ENCODE measurements at regions not wholly inside any gene's neighbourhood (a gene's known extent, or its start where the extent isn't known, plus 50 kb on each side); places are given as distances from the start of the nearest gene placed in this dataset.

DNA sequence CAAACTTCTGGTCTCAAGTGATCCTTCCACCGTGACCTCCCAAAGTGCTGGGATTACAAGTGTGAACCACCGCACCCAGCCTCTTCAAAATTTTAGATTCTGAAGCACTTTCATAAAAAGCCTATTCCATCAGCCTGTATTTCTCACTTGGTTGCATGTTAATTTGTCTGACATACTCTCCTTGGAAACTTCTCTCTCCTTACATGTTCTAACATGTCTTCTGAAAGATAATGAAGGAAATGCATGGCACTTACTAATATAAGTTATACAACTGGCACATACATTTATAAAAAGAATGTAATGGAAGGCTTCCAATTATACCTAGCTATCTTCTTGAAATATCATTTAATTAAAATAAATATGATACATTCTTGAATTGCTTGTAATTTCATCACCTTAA, 597.5 kb downstream of the TBC1D32 start:
- Histone ChIP-seq H2BK120ac (replicated peaks; ENCODE audit: low read depth, low read length) (no peak overlapping the region), H3K9me3 (ENCODE audit: insufficient read depth in 2 of 2, low read depth in 1 of 2, low read length in 1 of 2) (peaks cover 0 to 5% of the 10 kb centered on the region in 2 experiments; a peak in 1 of 4 replicates), H3K56ac (replicated peaks; ENCODE audit: insufficient read length, low read depth, low read length) (no peak overlapping the region), H3K18ac (ENCODE audit: extremely low read depth, low read length) (no peak overlapping the region), H3K4me1 (replicated peaks in 1 of 4; ENCODE audit: control insufficient read depth in 3 of 4, insufficient read depth in 4 of 4, low read length in 3 of 4) (no peaks in the 10 kb centered on the region), H4K8ac (ENCODE audit: extremely low read depth, insufficient read depth, low read length) (no peak overlapping the region), H4K20me1 (replicated peaks in 1 of 2; ENCODE audit: control insufficient read depth in 1 of 2, insufficient read depth in 2 of 2, low read length in 2 of 2) (no peaks in the 10 kb centered on the region), H4K5ac (ENCODE audit: insufficient read length, low read depth, low read length) (no peak overlapping the region), H2BK12ac (ENCODE audit: low read depth, low read length) (no peak overlapping the region), H3K79me1 (ENCODE audit: low read depth, low read length) (no peaks in the 10 kb centered on the region), H3K4me2 (ENCODE audit: insufficient read depth in 1 of 2, low read depth in 2 of 2, low read length in 2 of 2) (no peak overlapping the region), H3K23ac (ENCODE audit: insufficient read length) (no peak overlapping the region), H3K14ac (ENCODE audit: insufficient read length) (no peak overlapping the region), H3K27ac (ENCODE audit: low read depth, low read length) (no peak overlapping the region), H3K4ac (replicated peaks; ENCODE audit: insufficient read length, low read depth, low read length) (no peak overlapping the region), H2BK15ac (ENCODE audit: low read length) (no peak overlapping the region), H3K4me3 (ENCODE audit: extremely low read depth in 1 of 4, insufficient read depth in 2 of 4, low read depth in 3 of 4, low read length in 4 of 4) (no peak overlapping the region), H4K91ac (replicated peaks; ENCODE audit: insufficient read length, low read length) (no peak overlapping the region), H3K23me2 (ENCODE audit: low read depth, low read length) (no peaks in the 10 kb centered on the region), H2AK5ac (ENCODE audit: low read depth, low read length) (no peak overlapping the region), H2BK5ac (ENCODE audit: low read depth, low read length) (no peak overlapping the region), H3K36me3 (ENCODE audit: control insufficient read depth in 2 of 4, insufficient read depth in 4 of 4, low read length in 3 of 4) (no peaks in the 10 kb centered on the region), H3K79me2 (ENCODE audit: control insufficient read depth in 1 of 2, insufficient read depth in 2 of 2, low read length in 2 of 2) (no peaks in the 10 kb centered on the region), H2AFZ (ENCODE audit: low read length) (no peak overlapping the region), H3K27me3 (replicated peaks in 1 of 4; ENCODE audit: control insufficient read depth in 3 of 4, extremely low read depth in 1 of 4, insufficient read depth in 3 of 4, low read length in 3 of 4) (no peaks in the 10 kb centered on the region), H3K9ac (replicated peaks in 1 of 4; ENCODE audit: extremely low read depth in 1 of 4, low read depth in 3 of 4, low read length in 3 of 4) (no peak overlapping the region), H2BK20ac (ENCODE audit: low read length) (no peak overlapping the region)
- FAIRE-seq (no peak), DNase-seq (ENCODE audit: low read depth in 1 of 2, low spot score in 2 of 2) (no peak)
- ChIA-PET POLR2A (ENCODE audit: partially characterized antibody) (no interaction called here), CTCF (ENCODE audit: partially characterized antibody) (interaction anchor here (0.7 kb wide), 1 partner anchor 100 kb away, joined by 3 read pairs; no protein-coding TSS in a partner anchor)
- WGBS, 2 experiments (ENCODE audit: extremely low coverage in 1 of 2, insufficient coverage in 1 of 2, insufficient read length in 1 of 2, insufficient replicate concordance in 2 of 2, low coverage in 1 of 2, low lambda C conversion rate in 2 of 2, missing lambda C conversion rate in 1 of 2): 94% methylated on average over 2 of the region's 2 CpGs; no CpG with 5 or more reads in 1 of the 2 experiments
- no peak for TF ChIP-seq SP1 (IDR thresholded peaks at IDR 0.05; ENCODE audit: low read depth, low read length)
- no peak for TF ChIP-seq BRCA1 (IDR thresholded peaks at IDR 0.05; ENCODE audit: low read depth, low read length)
- no peak for TF ChIP-seq TAF7 (optimal IDR thresholded peaks at IDR 0.05; ENCODE audit: borderline replicate concordance, low read depth, low read length)
- TF ChIP-seq JUND (IDR thresholded peaks at IDR 0.05; ENCODE audit: low read length): no peak
- no peak for TF ChIP-seq SIX5 (IDR thresholded peaks at IDR 0.05; ENCODE audit: low read depth, low read length)
- TF ChIP-seq CHD1 (IDR thresholded peaks at IDR 0.05; ENCODE audit: low read depth, low read length): no peak
- TF ChIP-seq RXRA (IDR thresholded peaks at IDR 0.05; ENCODE audit: insufficient read depth, low read depth, low read length): no peak
- no peak for TF ChIP-seq MAFK (IDR thresholded peaks at IDR 0.05; ENCODE audit: low read depth, low read length)
- TF ChIP-seq TBP (IDR thresholded peaks at IDR 0.05; ENCODE audit: low read depth, low read length): no peak
- TF ChIP-seq POU5F1 (IDR thresholded peaks at IDR 0.05; ENCODE audit: low read depth, low read length): no peak
- no peak for TF ChIP-seq FOSL1 (IDR thresholded peaks at IDR 0.05; ENCODE audit: insufficient read depth, low read depth, low read length)
- TF ChIP-seq EGR1 (IDR thresholded peaks at IDR 0.05; ENCODE audit: borderline replicate concordance, low read depth, low read length): no peak
- TF ChIP-seq TCF12 (IDR thresholded peaks at IDR 0.05; ENCODE audit: low read depth, low read length): no peak
- no peak for TF ChIP-seq ASH2L (IDR thresholded peaks at IDR 0.05; ENCODE audit: low read length)
- no peak for TF ChIP-seq TEAD4 (IDR thresholded peaks at IDR 0.05; ENCODE audit: low read depth, low read length)
- no peak for TF ChIP-seq GABPA (IDR thresholded peaks at IDR 0.05; ENCODE audit: borderline replicate concordance, insufficient read depth, low read length)
- no peak for TF ChIP-seq POLR2A (IDR thresholded peaks at IDR 0.05; ENCODE audit: control extremely low read depth in 1 of 2, low read depth in 2 of 2, low read length in 2 of 2)
